K562 (cell line): ENCODE measurements at regions not wholly inside any gene's neighbourhood (a gene's known extent, or its start where the extent isn't known, plus 50 kb on each side); places are given as distances from the start of the nearest gene placed in this dataset.

Experiments used
- ATAC-seq: fragments of 200-7000 bp; cut with Tn5 transposase; 3 replicates; pipeline ENCODE4 v1.9.1; 2020; ENCODE audit warnings: moderate library complexity
- BruUV-seq: library from RNA; stranded (reverse); fragments of 400-500 nt; replicated peaks from 2 replicates; lab custom pipeline; 2021; lab: Mats Ljungman, UMichigan
- CTCF ChIA-PET: fragments of 300-600 bp; formaldehyde crosslinking; extraction: SDS; loops from one replicate; lab custom pipeline; 2021; ENCODE audit warnings: low intra/inter-chr PET ratio; lab: Yijun Ruan, JAX
- POLR2A ChIA-PET: fragments of 300-600, 350-650 bp; sonication (Branson Sonifier 250); formaldehyde crosslinking; extraction: SDS; loops from one replicate; lab custom pipeline; 2021; ENCODE audit warnings: antibody characterized with exemption, inconsistent platforms; lab: Yijun Ruan, JAX
- DNase-seq, 4 experiments: peaks; one replicate each; pipeline versions ENCODE4 v3.0.0 to v3.0.0-alpha.2; 2011 to 2018; ENCODE audit warnings: low spot score in 3 of 4, mixed read lengths in 3 of 4; ENCODE audit errors: extremely low read depth in 1 of 4
- FAIRE-seq: peaks from 2 replicates; lab custom pipeline; 2011; peaks lifted over from hg19 to GRCh38; lab: Jason Lieb, UNC
- H2AFZ ChIP-seq: 2 replicates; pipeline ENCODE4 v1.6.0; 2011; ENCODE audit warnings: low read depth, low read length, control low read depth, inconsistent platforms
- H3K27ac ChIP-seq: fragments of 200-600 bp; 3 replicates; pipeline ENCODE4 v1.8.0; 2011; ENCODE audit warnings: low read depth, mild to moderate bottlenecking, control low read depth, inconsistent platforms, low read length, moderate library complexity, mixed read lengths; ENCODE audit errors: extremely low read depth
- H3K27me3 ChIP-seq, 2 experiments: fragments of 300-600 bp in 1 of 2; 2 replicates in 1 of 2; 3 replicates in 1 of 2; pipeline versions ENCODE4 v1.6.0 to v1.8.0; 2011; ENCODE audit warnings: inconsistent platforms in 2 of 2, low read length in 2 of 2, mild to moderate bottlenecking in 1 of 2, mixed read lengths in 1 of 2, moderate library complexity in 1 of 2; ENCODE audit not compliant: control insufficient read depth in 2 of 2, insufficient read depth in 2 of 2
- H3K36me3 ChIP-seq: fragments of 300-600 bp; 3 replicates; pipeline ENCODE4 v1.8.0; 2011; ENCODE audit warnings: mild to moderate bottlenecking, low read length, inconsistent platforms; ENCODE audit not compliant: control insufficient read depth, insufficient read depth
- H3K4me1 ChIP-seq, 2 experiments: fragments of 200-600 bp in 1 of 2; replicated peaks in 1 of 2; 2 replicates in 1 of 2; 3 replicates in 1 of 2; pipeline versions ENCODE4 v1.5.1 to v1.8.0; 2011; ENCODE audit warnings: inconsistent platforms in 2 of 2, low read length in 2 of 2, mild to moderate bottlenecking in 1 of 2, mixed read lengths in 1 of 2, moderate library complexity in 1 of 2; ENCODE audit not compliant: control insufficient read depth in 2 of 2, insufficient read depth in 2 of 2
- H3K4me2 ChIP-seq: 2 replicates; pipeline ENCODE4 v1.6.1; 2011; ENCODE audit warnings: low read length, control low read depth, inconsistent platforms, mixed read lengths; ENCODE audit not compliant: insufficient read depth
- H3K4me3 ChIP-seq: fragments of 200-600 bp; sonication (generic), shearing (Covaris generic); 2 replicates; pipeline ENCODE4 v1.5.1; 2016; ENCODE audit warnings: control low read depth, inconsistent platforms
- H3K79me2 ChIP-seq: fragments of 200-600 bp; 3 replicates; pipeline ENCODE4 v1.8.0; 2011; ENCODE audit warnings: low read length, inconsistent platforms; ENCODE audit not compliant: control insufficient read depth, insufficient read depth
- H3K9ac ChIP-seq, 2 experiments: 2 replicates each; pipeline versions ENCODE4 v1.6.0 to v1.6.1; 2011; ENCODE audit warnings: low read depth in 2 of 2, low read length in 2 of 2, control low read depth in 1 of 2, inconsistent platforms in 1 of 2, mild to moderate bottlenecking in 1 of 2, mixed read lengths in 1 of 2; ENCODE audit not compliant: insufficient read depth in 1 of 2
- H3K9me1 ChIP-seq: one replicate; pipeline ENCODE4 v1.6.0; 2011; ENCODE audit warnings: inconsistent platforms, mild to moderate bottlenecking, low read length, moderate library complexity; ENCODE audit not compliant: control insufficient read depth, insufficient read depth
- H3K9me3 ChIP-seq: replicated peaks from 2 replicates; pipeline ENCODE4 v1.5.1; 2011; ENCODE audit warnings: low read depth, low read length, inconsistent platforms; ENCODE audit not compliant: control insufficient read depth, insufficient read depth
- H4K20me1 ChIP-seq: replicated peaks from 2 replicates; pipeline ENCODE4 v1.6.1; 2011; ENCODE audit warnings: low read length, inconsistent platforms, mixed read lengths; ENCODE audit not compliant: control insufficient read depth, insufficient read depth
- HMBOX1 ChIP-seq: sonication (generic); IDR thresholded peaks from 2 replicates; pipeline ENCODE4 v1.6.1; 2016
- KLF13 ChIP-seq: fragments of 450-650 bp; IDR thresholded peaks from 2 replicates; pipeline ENCODE4 v1.6.1; 2016; ENCODE audit warnings: missing genetic modification characterization, low read depth, mild to moderate bottlenecking, missing compliant biosample characterization, moderate library complexity, borderline replicate concordance
- NCOA1 ChIP-seq: fragments of 450-650 bp; IDR thresholded peaks from 2 replicates; pipeline ENCODE4 v1.6.1; 2016; ENCODE audit warnings: low read depth
- NR0B1 ChIP-seq: fragments of 450-650 bp; IDR thresholded peaks from one replicate; pipeline ENCODE4 v1.6.1; 2018; ENCODE audit warnings: mild to moderate bottlenecking, moderate library complexity; ENCODE audit not compliant: partially characterized antibody
- SAP30 ChIP-seq: fragments of 200-600 bp; sonication (generic); IDR thresholded peaks from 2 replicates; pipeline ENCODE4 v1.6.1; 2012; ENCODE audit warnings: borderline replicate concordance, low read depth, mild to moderate bottlenecking, moderate library complexity, low read length, control low read depth, inconsistent platforms; ENCODE audit not compliant: insufficient read depth, poor library complexity, severe bottlenecking
- STAT5A ChIP-seq: IDR thresholded peaks from 2 replicates; pipeline ENCODE4 v1.6.1; 2012; ENCODE audit warnings: low read length, inconsistent platforms, borderline replicate concordance
- WGBS: fragments of 100-300 bp; shearing (Covaris generic); methylation state at CpG from one replicate; pipeline ENCODE4 v1.1.6; 2016; ENCODE audit warnings: low coverage, mixed read lengths; ENCODE audit not compliant: insufficient coverage; ENCODE audit errors: missing lambda C conversion rate; 5-methylcytosine and 5-hydroxymethylcytosine counted together
- in situ Hi-C: fragments of 300-500 bp; cut with MboI; formaldehyde crosslinking; loops from 4 replicates; pipeline ENCODE4 v1.15.0; 2018; ENCODE audit warnings: inconsistent platforms, mixed read lengths
- intact Hi-C: fragments of 100-400 bp; cut with micrococcal nuclease; formaldehyde crosslinking; loops from 2 replicates; pipeline ENCODE4 v1.14.2; 2022

GRCh38 chr6:156250593-156250992, 526.6 kb upstream of the ARID1B start (continued):
- TF ChIP-seq NR0B1: no peak
- no peak for TF ChIP-seq KLF13 (tag)

- no TSS peak for BruUV-seq
- intact Hi-C loops: no loop called here
- Histone ChIP-seq H4K20me1 (no peaks in the 10 kb centered on the region), H3K27me3 (no peaks in the 10 kb centered on the region), H3K4me3 (no peak overlapping the region), H3K9me3 (no peaks in the 10 kb centered on the region), H3K79me2 (no peaks in the 10 kb centered on the region), H3K4me1 (no peaks in the 10 kb centered on the region), H3K36me3 (no peaks in the 10 kb centered on the region), H3K9me1 (no peaks in the 10 kb centered on the region), H3K4me2 (no peak overlapping the region), H3K9ac (no peak overlapping the region), H3K27ac (no peak overlapping the region), H2AFZ (no peak overlapping the region)
- TF ChIP-seq HMBOX1 (no peak), SAP30 (no peak), STAT5A (no peak), NCOA1 (no peak)
- in situ Hi-C loops: no loop called here
- ChIA-PET CTCF (no interaction called here), POLR2A (no interaction called here)
- no peak for ATAC-seq
- no peak for DNase-seq
- WGBS: 0% methylated on average over 3 of the region's 3 CpGs
- FAIRE-seq: no peak
Observed at GRCh38 chr6:156242206-156242605, 535.0 kb upstream of the ARID1B start.
